ENCODE measurements at regions not wholly inside any gene's neighbourhood (a gene's known extent, or its start where the extent isn't known, plus 50 kb on each side); places are given as distances from the start of the nearest gene placed in this dataset.
"Not testable (repeated sequence)": the region's sequence is repeated elsewhere in the genome, so short reads cannot be mapped to it uniquely, and the experiment has no call there.

GRCh38 chr12:11980115-11980514 lies 90.6 kb upstream of the BCL2L14 start:
- no peak for DNase-seq

DNA sequence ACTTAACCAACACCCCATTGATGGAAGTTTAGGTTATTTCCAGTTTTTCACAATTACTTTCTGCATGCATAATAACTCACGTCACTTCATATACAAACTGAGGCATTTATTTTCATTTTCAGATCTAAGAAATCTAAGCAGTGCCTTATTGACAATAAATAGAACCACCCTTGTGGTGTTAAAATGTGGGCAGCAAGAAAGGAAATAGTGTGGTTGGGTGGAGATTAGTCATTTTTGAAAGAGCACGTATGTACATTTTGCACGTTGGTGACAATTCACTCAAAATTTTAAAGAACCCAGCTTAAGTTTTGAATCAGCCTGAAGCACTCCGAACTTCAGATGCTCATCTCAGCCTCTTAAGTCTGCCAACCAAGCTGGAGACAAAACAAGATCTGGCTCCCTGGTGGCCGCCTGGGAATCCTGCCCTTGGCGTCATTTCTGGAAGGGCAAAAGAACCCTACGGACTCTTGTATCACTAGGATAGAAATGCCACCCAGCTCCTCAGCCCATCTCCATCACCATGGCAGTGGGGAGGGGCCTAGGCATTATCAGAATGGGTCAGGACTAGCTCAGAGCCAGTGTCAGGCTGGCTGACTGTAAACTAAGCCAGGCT lies 89.5 kb upstream of the BCL2L14 start:
- peak; percentile 23 for DNase-seq

GRCh38 chr12:11984417-11984816 lies 86.3 kb upstream of the BCL2L14 start:
- DNase-seq: no peak

- DNase-seq: no peak
Measured at GRCh38 chr12:11986165-11986564, 84.6 kb upstream of the BCL2L14 start.

GRCh38 chr12:11987901-11988300 lies 82.8 kb upstream of the BCL2L14 start:
- DNase-seq: no peak

DNA sequence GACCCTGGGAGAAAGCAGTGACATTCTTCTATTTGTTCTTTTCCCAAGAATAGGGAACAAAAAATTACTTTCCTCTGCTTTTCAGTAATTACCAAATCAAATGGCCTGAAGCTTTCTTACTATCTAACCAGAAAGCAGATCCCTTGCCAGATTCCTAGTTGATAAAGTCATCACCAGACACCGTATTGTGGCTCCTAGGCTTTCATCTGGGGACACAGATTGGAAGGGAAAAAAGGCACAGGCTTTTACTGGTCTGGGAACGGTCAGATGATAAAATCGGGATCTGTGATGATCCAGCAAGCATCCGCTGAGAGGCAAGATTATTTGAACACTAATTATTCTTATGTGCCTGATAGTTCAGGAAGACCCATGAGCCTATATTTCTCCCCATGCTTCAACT lies 79.1 kb upstream of the BCL2L14 start:
- no peak for DNase-seq

DNA sequence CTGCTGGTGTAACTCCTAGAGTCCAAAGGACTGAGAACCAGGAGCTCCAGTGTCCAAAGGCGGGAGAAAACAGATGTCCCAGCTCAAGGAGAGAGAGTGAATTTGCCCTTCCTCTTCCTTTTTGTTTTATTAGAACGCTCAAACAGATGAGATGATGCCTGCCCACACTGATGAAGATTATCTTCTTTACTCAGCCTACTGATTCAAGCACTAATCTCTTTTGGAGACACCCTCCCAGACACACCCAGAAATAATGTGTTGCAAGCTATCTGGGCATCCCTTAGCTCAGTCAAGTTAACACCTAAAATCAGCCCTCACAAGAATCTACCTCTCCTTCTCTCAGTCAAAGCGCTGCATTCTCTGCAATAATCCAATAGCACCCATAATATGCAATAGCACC lies 78.2 kb upstream of the BCL2L14 start:
- DNase-seq: no peak

- DNase-seq: peak; percentile 55
Measured at GRCh38 chr12:11998307-11998943, 72.3 kb upstream of the BCL2L14 start.

GRCh38 chr12:11998944-11999315 lies 71.8 kb upstream of the BCL2L14 start:
- no peak for DNase-seq

DNA sequence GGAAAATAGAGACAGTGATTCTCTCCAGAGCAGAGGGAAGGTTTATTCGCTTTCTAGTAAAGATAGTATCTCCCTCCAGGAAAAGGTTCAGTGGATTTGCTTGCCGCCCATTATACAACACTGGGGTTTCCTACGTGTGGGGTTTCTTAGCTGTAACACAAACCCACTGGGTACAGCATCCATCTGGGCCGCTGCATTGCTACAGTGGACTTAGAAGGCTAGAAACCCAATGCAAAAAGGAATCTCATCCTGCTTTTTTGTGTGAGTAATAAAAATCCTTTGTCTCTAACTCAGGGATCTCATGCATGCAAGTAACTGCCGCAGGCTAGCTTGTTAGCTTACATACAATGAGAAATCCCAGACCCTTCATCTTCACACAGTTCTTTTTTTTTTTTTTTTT lies 67.1 kb upstream of the BCL2L14 start:
- DNase-seq: no peak

GRCh38 chr12:12004524-12004923 lies 66.2 kb upstream of the BCL2L14 start:
- DNase-seq: no peak

DNA sequence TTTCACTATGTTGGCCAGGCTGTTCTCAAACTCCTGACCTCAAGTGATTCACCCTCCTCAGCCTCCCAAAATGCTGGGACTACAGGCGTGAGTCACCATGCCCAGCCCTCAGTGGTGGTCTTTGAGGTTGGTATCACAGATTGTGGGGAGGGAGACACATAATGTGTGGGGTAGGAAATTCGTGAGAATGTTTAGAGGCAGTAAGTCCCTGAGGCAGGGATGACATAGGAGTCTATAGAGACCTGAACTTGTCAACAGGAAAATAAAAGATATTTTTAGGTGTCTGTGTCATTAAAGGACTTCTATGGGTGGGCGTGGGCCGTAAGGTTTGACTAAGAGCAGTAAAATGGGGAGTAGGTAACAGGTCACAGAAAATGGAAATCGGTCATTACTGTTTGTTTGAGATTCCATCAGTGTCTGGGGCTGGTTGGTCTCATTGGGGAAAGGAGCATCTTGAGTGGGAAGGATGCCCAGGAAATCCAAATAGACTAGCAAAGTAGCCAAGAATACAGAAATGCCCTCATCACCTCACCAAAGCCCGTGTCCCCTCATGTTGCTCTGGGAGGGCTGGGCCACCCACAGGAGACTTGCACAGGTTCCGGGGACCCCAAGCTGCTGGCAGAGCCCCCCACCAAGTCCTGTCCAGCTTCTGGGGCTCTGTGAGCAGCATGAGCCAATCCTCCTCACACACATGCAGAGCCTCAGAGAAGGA lies 63.6 kb upstream of the BCL2L14 start:
- DNase-seq: no peak

DNA sequence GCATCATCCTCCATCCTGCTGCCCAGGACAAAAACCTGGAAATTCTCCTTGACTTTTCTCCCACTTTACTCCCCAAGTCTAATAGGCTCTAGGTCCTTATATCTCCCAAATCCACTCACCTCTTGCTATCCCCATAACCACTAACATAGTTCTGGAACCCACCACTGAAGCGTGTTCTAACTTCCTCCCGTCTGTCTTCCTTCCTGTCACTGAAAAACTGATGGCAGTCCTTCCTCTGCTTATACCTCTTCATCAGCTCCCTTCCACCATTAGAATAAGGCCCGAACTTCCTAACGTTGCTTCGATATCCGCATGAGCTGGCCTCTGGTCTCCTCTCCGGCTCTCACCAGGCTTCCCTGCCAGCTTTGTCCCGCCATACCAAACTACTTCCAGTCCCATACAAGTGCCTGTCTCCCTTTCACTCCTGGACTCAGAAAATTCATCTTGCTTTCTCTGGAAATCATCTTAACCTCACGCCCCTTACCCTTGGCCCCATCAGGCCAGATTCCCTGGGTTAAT lies 63.0 kb upstream of the BCL2L14 start:
- no peak for DNase-seq

DNA sequence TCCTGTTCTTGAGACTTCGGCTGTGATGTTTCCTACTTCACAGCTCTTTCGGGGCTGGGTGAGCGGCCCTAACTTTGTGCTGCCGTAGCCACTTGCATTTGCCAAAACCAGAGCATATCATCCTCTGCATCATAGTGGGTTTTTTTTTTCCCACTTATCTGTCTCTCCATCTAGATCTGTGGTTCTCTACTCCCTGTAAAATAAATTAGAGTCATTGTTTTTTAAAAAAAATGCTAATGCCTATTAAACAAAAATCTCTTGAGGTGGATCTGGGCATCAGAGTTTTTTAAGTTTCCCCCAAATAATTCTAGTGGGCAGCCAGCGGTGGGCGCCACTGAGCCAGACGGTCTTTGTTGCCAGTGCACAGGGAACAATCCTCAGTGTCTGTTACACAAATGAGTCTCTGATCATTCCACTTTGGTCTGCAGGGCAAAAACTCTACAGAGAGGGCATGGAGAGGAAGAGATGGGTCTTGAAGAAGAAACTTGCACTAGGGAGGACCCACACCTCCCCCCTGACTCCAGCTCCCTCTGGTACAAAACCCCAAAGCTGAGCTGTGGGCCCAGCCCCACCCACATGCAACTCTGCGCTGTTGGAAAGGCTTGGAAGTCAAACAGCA lies 62.4 kb upstream of the BCL2L14 start:
- no peak for DNase-seq

GRCh38 chr12:12008931-12009611 lies 61.7 kb upstream of the BCL2L14 start:
- peak; percentile 46 for DNase-seq

DNA sequence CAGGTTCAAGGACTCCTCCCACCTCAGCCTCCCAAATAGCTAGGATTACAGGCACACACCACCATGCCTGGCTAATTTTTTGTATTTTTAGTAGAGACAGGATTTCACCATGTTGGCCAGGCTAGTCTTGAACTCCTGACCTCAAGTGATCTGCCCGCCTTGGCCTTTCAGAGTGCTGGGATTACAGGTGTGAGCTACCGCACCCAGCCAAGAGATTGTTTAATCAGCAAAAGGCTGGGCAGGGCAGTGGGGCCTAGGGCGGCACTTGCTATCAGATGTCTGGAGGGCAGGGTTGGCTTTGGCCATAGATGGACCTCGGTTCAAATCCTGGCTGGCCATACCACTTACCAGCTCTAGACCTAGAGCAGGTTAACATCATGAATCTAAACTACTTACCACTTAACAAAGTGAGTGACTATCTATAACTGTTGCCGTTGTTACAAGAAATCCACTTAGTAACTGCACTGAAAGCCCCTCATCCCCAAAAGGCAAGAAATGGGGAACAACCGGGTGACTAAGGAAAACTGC lies 60.9 kb upstream of the BCL2L14 start:
- DNase-seq: not testable (repeated sequence)

DNA sequence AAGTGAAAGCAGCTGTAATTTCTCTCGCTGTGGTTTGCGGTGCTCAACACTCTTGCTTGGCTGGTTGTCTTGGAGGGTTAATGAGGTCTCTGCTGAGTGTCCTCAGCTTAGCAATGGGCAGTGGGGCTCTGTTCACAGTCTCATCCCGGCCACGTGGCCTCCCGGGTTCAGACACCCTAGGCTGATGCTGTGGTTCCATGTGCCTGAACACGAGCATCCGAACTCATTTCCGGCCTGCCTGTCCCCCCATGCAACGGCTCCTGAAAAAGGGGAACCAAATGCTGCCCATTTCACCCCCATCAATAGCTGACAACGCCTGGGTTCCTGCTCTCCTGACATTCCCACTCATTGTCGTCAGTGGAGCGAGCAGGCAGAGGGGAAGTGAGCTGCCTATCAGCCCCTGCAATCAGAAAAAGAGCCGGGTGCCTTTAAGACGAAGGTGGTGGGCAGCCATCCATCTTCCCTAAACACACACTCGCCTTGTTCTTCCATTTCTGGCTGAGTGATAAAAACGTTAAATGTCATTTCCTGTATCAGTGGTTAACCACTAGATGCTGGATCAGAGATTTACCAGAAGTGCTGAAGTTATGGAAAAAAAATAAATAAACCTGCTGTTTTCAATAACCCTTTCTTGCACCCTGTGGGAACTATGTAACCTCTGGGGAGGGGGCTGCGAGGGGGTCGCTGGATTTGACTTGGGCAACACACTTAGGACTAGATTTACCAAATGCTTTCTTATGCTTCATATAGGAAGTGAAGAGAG lies 60.3 kb upstream of the BCL2L14 start:
- peak; percentile 64 for DNase-seq

DNA sequence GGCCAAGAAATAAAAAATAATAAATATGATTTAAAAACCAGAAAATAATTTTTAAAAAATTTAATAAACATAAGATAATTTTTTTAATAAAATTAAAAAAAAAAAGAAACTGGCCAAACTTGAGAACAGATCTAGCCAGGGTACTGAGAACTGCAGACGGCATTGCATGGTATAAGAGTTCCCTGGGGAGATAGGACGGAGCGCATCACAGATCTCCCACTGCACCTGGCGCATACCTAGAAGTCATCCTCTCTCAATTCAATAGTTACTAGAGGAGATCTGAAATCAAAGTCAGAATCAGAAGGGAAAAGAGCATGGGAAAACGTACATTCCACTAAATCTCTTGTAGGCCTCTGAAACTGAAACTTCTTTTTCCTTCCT lies 58.9 kb upstream of the BCL2L14 start:
- DNase-seq: no peak

DNA sequence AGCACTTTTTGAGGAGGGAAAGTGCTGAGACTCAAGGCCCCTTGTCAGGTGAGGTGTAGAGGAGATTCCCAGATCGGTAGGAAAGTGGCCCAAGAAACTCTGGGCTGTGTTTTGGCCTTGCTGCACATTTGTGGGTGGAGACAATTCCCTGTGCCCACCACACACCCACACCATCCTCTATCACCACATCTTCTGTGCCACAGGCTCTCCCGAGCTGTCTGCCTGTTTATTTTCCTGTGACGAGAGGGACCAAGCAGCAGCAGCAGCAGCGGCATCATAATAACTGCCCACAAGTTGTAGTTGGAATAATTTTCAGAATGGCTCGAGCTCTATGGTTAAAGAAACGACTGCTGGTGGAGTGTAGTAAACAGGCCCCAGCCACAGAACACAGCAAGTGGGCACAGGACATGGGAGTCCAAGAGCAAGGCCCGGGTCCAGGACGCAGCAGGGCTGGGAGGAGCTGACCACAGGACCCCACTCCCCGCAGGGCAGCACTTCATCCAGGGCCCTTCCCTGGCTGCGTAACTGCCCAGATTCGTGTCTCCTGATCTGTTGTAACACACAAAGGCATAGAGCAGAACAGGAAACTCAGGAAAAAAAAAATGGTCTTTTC lies 55.6 kb upstream of the BCL2L14 start:
- no peak for DNase-seq

- DNase-seq: no peak
Measured at GRCh38 chr12:12016284-12017100, 54.2 kb upstream of the BCL2L14 start.

DNA sequence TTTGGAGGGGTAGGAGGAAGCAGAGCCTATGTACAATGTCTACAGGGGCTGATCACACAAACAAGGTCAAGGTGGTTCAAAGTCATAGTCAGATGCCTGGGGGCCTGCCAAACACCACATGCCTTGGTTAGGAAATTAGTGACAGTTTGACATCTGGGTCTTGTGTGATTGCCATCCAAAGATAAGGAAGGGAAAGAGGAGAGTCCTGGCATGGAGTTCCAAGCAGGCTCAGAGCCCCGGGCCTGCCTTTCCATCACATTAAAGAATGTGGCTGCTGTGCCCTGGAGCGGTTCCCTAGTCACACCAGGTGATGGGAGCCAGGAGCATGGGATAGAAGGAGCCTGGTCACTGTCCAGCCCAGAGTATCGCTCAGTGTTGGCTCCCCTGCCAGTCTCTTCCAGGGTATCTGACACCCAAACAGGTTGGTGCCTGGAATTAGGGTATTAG lies 53.6 kb upstream of the BCL2L14 start:
- DNase-seq: no peak

Measured in CD4-positive, alpha-beta T cell treated with Interleukin-15 for 1 hour (primary cell).